ENCODE measurements at regions not wholly inside any gene's neighbourhood (a gene's known extent, or its start where the extent isn't known, plus 50 kb on each side); places are given as distances from the start of the nearest gene placed in this dataset.

GRCh38 chr17:65406552-65406951, 154.9 kb downstream of the AXIN2 start:
- H3K4me3 ChIP-seq (ENCODE audit: low read depth, low read length) = no peak overlapping the region
- H3K4me1 ChIP-seq (ENCODE audit: control insufficient read depth, insufficient read depth, low read length, unreplicated experiment) = no peaks in the 10 kb centered on the region
- no peak overlapping the region for H2AFZ ChIP-seq (ENCODE audit: low read length, unreplicated experiment)

GRCh38 chr17:65405563-65405962, 155.9 kb downstream of the AXIN2 start:
- Histone ChIP-seq H3K27ac (ENCODE audit: low read depth, low read length) (no peak overlapping the region), H3K4me3 (ENCODE audit: low read depth, low read length) (no peak overlapping the region), H3K36me3 (ENCODE audit: insufficient read depth, low read length) (no peaks in the 10 kb centered on the region), H3K4me1 (ENCODE audit: control insufficient read depth, insufficient read depth, low read length, unreplicated experiment) (no peaks in the 10 kb centered on the region), H3K27me3 (ENCODE audit: insufficient read depth, low read length) (0 out of 2 replicates have a peak, but pooled peaks cover under 1% of the 10 kb centered on the region), H3K79me2 (ENCODE audit: control insufficient read depth, insufficient read depth, low read length, unreplicated experiment) (no peaks in the 10 kb centered on the region), H2AFZ (ENCODE audit: low read length, unreplicated experiment) (no peak overlapping the region)

More at GRCh38 chr17:65406552-65406951, 154.9 kb downstream of the AXIN2 start:
- Histone ChIP-seq H3K27me3 (ENCODE audit: insufficient read depth, low read length) (no peaks in the 10 kb centered on the region), H3K27ac (ENCODE audit: low read depth, low read length) (no peak overlapping the region), H3K36me3 (ENCODE audit: insufficient read depth, low read length) (no peaks in the 10 kb centered on the region), H3K79me2 (ENCODE audit: control insufficient read depth, insufficient read depth, low read length, unreplicated experiment) (no peaks in the 10 kb centered on the region)

- Histone ChIP-seq H3K36me3 (ENCODE audit: insufficient read depth, low read length) (no peaks in the 10 kb centered on the region), H3K79me2 (ENCODE audit: control insufficient read depth, insufficient read depth, low read length, unreplicated experiment) (no peaks in the 10 kb centered on the region), H3K27me3 (ENCODE audit: insufficient read depth, low read length) (0 out of 2 replicates have a peak, but pooled peaks cover 5% of the 10 kb centered on the region), H3K27ac (ENCODE audit: low read depth, low read length) (no peak overlapping the region), H3K4me1 (ENCODE audit: control insufficient read depth, insufficient read depth, low read length, unreplicated experiment) (no peaks in the 10 kb centered on the region), H3K4me3 (ENCODE audit: low read depth, low read length) (no peak overlapping the region), H2AFZ (ENCODE audit: low read length, unreplicated experiment) (no peak overlapping the region)
Measured at GRCh38 chr17:65404761-65405160, 156.7 kb downstream of the AXIN2 start.

- H3K4me1 ChIP-seq (ENCODE audit: control insufficient read depth, insufficient read depth, low read length, unreplicated experiment) = no peaks in the 10 kb centered on the region
- peaks cover 5% of the 10 kb centered on the region; the same call in 1 of the 2 replicates for H3K27me3 ChIP-seq (ENCODE audit: insufficient read depth, low read length)
- H3K36me3 ChIP-seq (ENCODE audit: insufficient read depth, low read length) = no peaks in the 10 kb centered on the region
- H3K79me2 ChIP-seq (ENCODE audit: control insufficient read depth, insufficient read depth, low read length, unreplicated experiment) = no peaks in the 10 kb centered on the region
- no peak overlapping the region for H2AFZ ChIP-seq (ENCODE audit: low read length, unreplicated experiment)
- H3K27ac ChIP-seq (ENCODE audit: low read depth, low read length) = no peak overlapping the region
- H3K4me3 ChIP-seq (ENCODE audit: low read depth, low read length) = no peak overlapping the region
Measured at GRCh38 chr17:65403626-65404025, 157.8 kb downstream of the AXIN2 start.

GRCh38 chr17:65402513-65403496, 158.6 kb downstream of the AXIN2 start:
- Histone ChIP-seq H3K27me3 (ENCODE audit: insufficient read depth, low read length) (peaks cover 5% of the 10 kb centered on the region; the same call in 1 of the 2 replicates), H3K27ac (ENCODE audit: low read depth, low read length) (no peak overlapping the region), H3K4me3 (ENCODE audit: low read depth, low read length) (no peak overlapping the region), H3K36me3 (ENCODE audit: insufficient read depth, low read length) (no peaks in the 10 kb centered on the region), H3K4me1 (ENCODE audit: control insufficient read depth, insufficient read depth, low read length, unreplicated experiment) (no peaks in the 10 kb centered on the region), H2AFZ (ENCODE audit: low read length, unreplicated experiment) (no peak overlapping the region), H3K79me2 (ENCODE audit: control insufficient read depth, insufficient read depth, low read length, unreplicated experiment) (no peaks in the 10 kb centered on the region)

GRCh38 chr17:65401561-65401960, 159.9 kb downstream of the AXIN2 start:
- Histone ChIP-seq H2AFZ (ENCODE audit: low read length, unreplicated experiment) (no peak overlapping the region), H3K4me1 (ENCODE audit: control insufficient read depth, insufficient read depth, low read length, unreplicated experiment) (no peaks in the 10 kb centered on the region), H3K4me3 (ENCODE audit: low read depth, low read length) (no peak overlapping the region), H3K27me3 (ENCODE audit: insufficient read depth, low read length) (peaks cover 5% of the 10 kb centered on the region; the same call in 1 of the 2 replicates), H3K27ac (ENCODE audit: low read depth, low read length) (no peak overlapping the region), H3K36me3 (ENCODE audit: insufficient read depth, low read length) (no peaks in the 10 kb centered on the region), H3K79me2 (ENCODE audit: control insufficient read depth, insufficient read depth, low read length, unreplicated experiment) (no peaks in the 10 kb centered on the region)

- Histone ChIP-seq H2AFZ (ENCODE audit: low read length, unreplicated experiment) (no peak overlapping the region), H3K27ac (ENCODE audit: low read depth, low read length) (no peak overlapping the region), H3K4me1 (ENCODE audit: control insufficient read depth, insufficient read depth, low read length, unreplicated experiment) (no peaks in the 10 kb centered on the region), H3K27me3 (ENCODE audit: insufficient read depth, low read length) (peaks cover 5% of the 10 kb centered on the region; the same call in 1 of the 2 replicates), H3K4me3 (ENCODE audit: low read depth, low read length) (no peak overlapping the region), H3K36me3 (ENCODE audit: insufficient read depth, low read length) (no peaks in the 10 kb centered on the region), H3K79me2 (ENCODE audit: control insufficient read depth, insufficient read depth, low read length, unreplicated experiment) (no peaks in the 10 kb centered on the region)
Measured at GRCh38 chr17:65400701-65401100, 160.7 kb downstream of the AXIN2 start.

- H3K4me3 ChIP-seq (ENCODE audit: low read depth, low read length) = no peak overlapping the region
- no peaks in the 10 kb centered on the region for H3K36me3 ChIP-seq (ENCODE audit: insufficient read depth, low read length)
- H3K27ac ChIP-seq (ENCODE audit: low read depth, low read length) = no peak overlapping the region
- H3K4me1 ChIP-seq (ENCODE audit: control insufficient read depth, insufficient read depth, low read length, unreplicated experiment) = no peaks in the 10 kb centered on the region
- H3K27me3 ChIP-seq (ENCODE audit: insufficient read depth, low read length) = peaks cover 22% of the 10 kb centered on the region
- no peaks in the 10 kb centered on the region for H3K79me2 ChIP-seq (ENCODE audit: control insufficient read depth, insufficient read depth, low read length, unreplicated experiment)
- H2AFZ ChIP-seq (ENCODE audit: low read length, unreplicated experiment) = no peak overlapping the region
Measured at GRCh38 chr17:65398040-65398787, 163.2 kb downstream of the AXIN2 start.

- Histone ChIP-seq H3K4me1 (ENCODE audit: control insufficient read depth, insufficient read depth, low read length, unreplicated experiment) (no peaks in the 10 kb centered on the region), H3K27ac (ENCODE audit: low read depth, low read length) (no peak overlapping the region), H3K4me3 (ENCODE audit: low read depth, low read length) (no peak overlapping the region), H3K79me2 (ENCODE audit: control insufficient read depth, insufficient read depth, low read length, unreplicated experiment) (no peaks in the 10 kb centered on the region), H3K27me3 (ENCODE audit: insufficient read depth, low read length) (peaks cover 23% of the 10 kb centered on the region), H2AFZ (ENCODE audit: low read length, unreplicated experiment) (no peak overlapping the region), H3K36me3 (ENCODE audit: insufficient read depth, low read length) (no peaks in the 10 kb centered on the region)
Measured at GRCh38 chr17:65395924-65396323, 165.5 kb downstream of the AXIN2 start.

- H3K79me2 ChIP-seq (ENCODE audit: control insufficient read depth, insufficient read depth, low read length, unreplicated experiment) = no peaks in the 10 kb centered on the region
- no peaks in the 10 kb centered on the region for H3K36me3 ChIP-seq (ENCODE audit: insufficient read depth, low read length)
- peaks cover 4% of the 10 kb centered on the region for H3K4me1 ChIP-seq (ENCODE audit: control insufficient read depth, insufficient read depth, low read length, unreplicated experiment)
- H2AFZ ChIP-seq (ENCODE audit: low read length, unreplicated experiment) = no peak overlapping the region
- peaks cover 18% of the 10 kb centered on the region for H3K27me3 ChIP-seq (ENCODE audit: insufficient read depth, low read length)
- no peak overlapping the region for H3K4me3 ChIP-seq (ENCODE audit: low read depth, low read length)
- no peak overlapping the region for H3K27ac ChIP-seq (ENCODE audit: low read depth, low read length)
Measured at GRCh38 chr17:65394811-65395472, 166.5 kb downstream of the AXIN2 start.
